Ishikawa (cell line): ENCODE measurements at regions not wholly inside any gene's neighbourhood (a gene's known extent, or its start where the extent isn't known, plus 50 kb on each side); places are given as distances from the start of the nearest gene placed in this dataset.

Experiments
- CEBPB ChIP-seq: IDR thresholded peaks from 2 replicates; pipeline ENCODE4 v1.6.1; 2012
- CREB1 ChIP-seq: IDR thresholded peaks from 2 replicates; pipeline ENCODE4 v1.6.1; 2012; ENCODE audit warnings: low read depth
- EGR1 ChIP-seq: IDR thresholded peaks from 2 replicates; pipeline ENCODE4 v1.6.1; 2012
- EP300 ChIP-seq: IDR thresholded peaks from 2 replicates; pipeline ENCODE4 v1.6.1; 2012; ENCODE audit warnings: borderline replicate concordance
- FOXM1 ChIP-seq: IDR thresholded peaks from 2 replicates; pipeline ENCODE4 v1.6.1; 2012; ENCODE audit warnings: low read depth, borderline replicate concordance
- MAX ChIP-seq: IDR thresholded peaks from 2 replicates; pipeline ENCODE4 v1.6.1; 2012
- NFIC ChIP-seq: IDR thresholded peaks from 2 replicates; pipeline ENCODE4 v1.6.1; 2012
- RAD21 ChIP-seq: IDR thresholded peaks from 2 replicates; pipeline ENCODE4 v1.6.1; 2012; ENCODE audit warnings: low read depth
- REST ChIP-seq: IDR thresholded peaks from 2 replicates; pipeline ENCODE4 v1.6.1; 2012; ENCODE audit warnings: low read depth, mild to moderate bottlenecking
- TCF12 ChIP-seq: IDR thresholded peaks from 2 replicates; pipeline ENCODE4 v1.6.1; 2012; ENCODE audit warnings: low read depth
- TEAD4 ChIP-seq: IDR thresholded peaks from 2 replicates; pipeline ENCODE4 v1.6.1; 2012
- USF1 ChIP-seq: IDR thresholded peaks from 2 replicates; pipeline ENCODE4 v1.6.1; 2012
- YY1 ChIP-seq: IDR thresholded peaks from 2 replicates; pipeline ENCODE4 v1.6.1; 2012; ENCODE audit warnings: low read depth
- ZBTB7A ChIP-seq: IDR thresholded peaks from 2 replicates; pipeline ENCODE4 v1.6.1; 2012; ENCODE audit warnings: low read depth

GRCh38 chr18:44031063-44031462, 649.6 kb upstream of the SETBP1 start:
- no peak for TF ChIP-seq REST
- TF ChIP-seq CREB1: no peak
- TF ChIP-seq MAX: no peak
- no peak for TF ChIP-seq TCF12
- no peak for TF ChIP-seq RAD21
- no peak for TF ChIP-seq EP300
- TF ChIP-seq NFIC: no peak
- TF ChIP-seq CEBPB: no peak
- no peak for TF ChIP-seq TEAD4
- no peak for TF ChIP-seq FOXM1
- no peak for TF ChIP-seq USF1
- TF ChIP-seq ZBTB7A: no peak
- TF ChIP-seq YY1: no peak
- TF ChIP-seq EGR1: no peak
